Peyer's patch (tissue), 4 donors: ENCODE measurements at regions not wholly inside any gene's neighbourhood (a gene's known extent, or its start where the extent isn't known, plus 50 kb on each side); places are given as distances from the start of the nearest gene placed in this dataset.

Experiments
- CTCF ChIP-seq, 6 experiments: fragments of 450-650 bp in 4 of 6; fragments of 200-600 bp in 2 of 6; sonication (generic) in 1 of 6; IDR thresholded peaks; one replicate each; pipeline ENCODE4 v1.5.1; 2017 to 2019; ENCODE audit warnings: antibody characterized with exemption in 6 of 6, mild to moderate bottlenecking in 3 of 6, moderate library complexity in 1 of 6
- POLR2A ChIP-seq, 2 donors: fragments of 450-650 bp; IDR thresholded peaks; one replicate each; pipeline ENCODE4 v1.5.1; 2017; ENCODE audit warnings: antibody characterized with exemption in 2 of 2, mild to moderate bottlenecking in 2 of 2, moderate library complexity in 2 of 2

- TF ChIP-seq CTCF (IDR thresholded peaks at IDR 0.05), result no peak
- no peak for TF ChIP-seq POLR2A (IDR thresholded peaks at IDR 0.05)
Measured at GRCh38 chr22:48782326-48782725, 1045.3 kb downstream of the BRD1 start.
